NB4 (cell line): ENCODE measurements at regions not wholly inside any gene's neighbourhood (a gene's known extent, or its start where the extent isn't known, plus 50 kb on each side); places are given as distances from the start of the nearest gene placed in this dataset.
"Not testable (repeated sequence)": the region's sequence is repeated elsewhere in the genome, so short reads cannot be mapped to it uniquely, and the experiment has no call there.

Source experiments
- DNase-seq: peaks from one replicate; pipeline ENCODE4 v3.0.0; 2010; ENCODE audit warnings: low read depth
- H3K4me3 ChIP-seq: one replicate; pipeline ENCODE4 v1.5.1; 2011; ENCODE audit warnings: mild to moderate bottlenecking, low read depth, low read length, moderate library complexity
- MAX ChIP-seq: IDR thresholded peaks from 2 replicates; pipeline ENCODE4 v1.6.1; 2011; ENCODE audit warnings: low read depth, low read length
- MYC ChIP-seq: IDR thresholded peaks from 2 replicates; pipeline ENCODE4 v1.6.1; 2011; ENCODE audit warnings: low read depth, low read length
- POLR2A ChIP-seq: IDR thresholded peaks from 2 replicates; pipeline ENCODE4 v1.6.1; 2011; ENCODE audit warnings: mild to moderate bottlenecking; ENCODE audit not compliant: insufficient read length; ENCODE audit errors: extremely low read depth
- TF ChIP-seq, protein P1 (sequence below): IDR thresholded peaks from one replicate; pipeline ENCODE4 v1.5.1; 2012; ENCODE audit warnings: low read depth, low read length

DNA sequence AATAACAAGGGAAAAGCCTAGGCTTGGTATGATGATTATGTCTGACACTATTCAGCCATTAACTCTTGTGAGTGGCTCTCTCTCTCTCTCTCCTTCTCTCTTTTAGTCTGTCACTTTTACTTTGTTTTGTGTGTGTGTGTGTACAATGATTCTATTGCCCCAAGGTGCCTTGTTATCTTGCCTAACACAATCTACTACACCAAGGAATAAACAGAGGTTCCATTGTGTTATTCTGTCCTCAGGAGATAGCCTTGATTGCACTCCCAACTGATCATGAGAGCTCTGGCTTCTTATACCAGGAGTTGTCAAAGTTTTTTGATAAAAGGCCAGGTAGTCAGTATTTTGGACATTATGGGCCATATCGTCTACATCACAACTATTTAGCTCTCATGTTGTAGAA, 123.4 kb upstream of the CALCR start:
- TF ChIP-seq, protein P1, sequence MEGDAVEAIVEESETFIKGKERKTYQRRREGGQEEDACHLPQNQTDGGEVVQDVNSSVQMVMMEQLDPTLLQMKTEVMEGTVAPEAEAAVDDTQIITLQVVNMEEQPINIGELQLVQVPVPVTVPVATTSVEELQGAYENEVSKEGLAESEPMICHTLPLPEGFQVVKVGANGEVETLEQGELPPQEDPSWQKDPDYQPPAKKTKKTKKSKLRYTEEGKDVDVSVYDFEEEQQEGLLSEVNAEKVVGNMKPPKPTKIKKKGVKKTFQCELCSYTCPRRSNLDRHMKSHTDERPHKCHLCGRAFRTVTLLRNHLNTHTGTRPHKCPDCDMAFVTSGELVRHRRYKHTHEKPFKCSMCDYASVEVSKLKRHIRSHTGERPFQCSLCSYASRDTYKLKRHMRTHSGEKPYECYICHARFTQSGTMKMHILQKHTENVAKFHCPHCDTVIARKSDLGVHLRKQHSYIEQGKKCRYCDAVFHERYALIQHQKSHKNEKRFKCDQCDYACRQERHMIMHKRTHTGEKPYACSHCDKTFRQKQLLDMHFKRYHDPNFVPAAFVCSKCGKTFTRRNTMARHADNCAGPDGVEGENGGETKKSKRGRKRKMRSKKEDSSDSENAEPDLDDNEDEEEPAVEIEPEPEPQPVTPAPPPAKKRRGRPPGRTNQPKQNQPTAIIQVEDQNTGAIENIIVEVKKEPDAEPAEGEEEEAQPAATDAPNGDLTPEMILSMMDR: no peak
- no peak for TF ChIP-seq POLR2A
- no peak for TF ChIP-seq MYC
- TF ChIP-seq MAX: no peak
- H3K4me3 ChIP-seq: no peak overlapping the region
- DNase-seq: no peak

- no peak overlapping the region for H3K4me3 ChIP-seq
- no peak for TF ChIP-seq POLR2A
- no peak for TF ChIP-seq MYC
- TF ChIP-seq MAX: no peak
- TF ChIP-seq, protein P1: no peak
- DNase-seq: no peak
These were observed 119.3 kb upstream of the CALCR start for GRCh38 chr7:93693796-93694195.

DNA sequence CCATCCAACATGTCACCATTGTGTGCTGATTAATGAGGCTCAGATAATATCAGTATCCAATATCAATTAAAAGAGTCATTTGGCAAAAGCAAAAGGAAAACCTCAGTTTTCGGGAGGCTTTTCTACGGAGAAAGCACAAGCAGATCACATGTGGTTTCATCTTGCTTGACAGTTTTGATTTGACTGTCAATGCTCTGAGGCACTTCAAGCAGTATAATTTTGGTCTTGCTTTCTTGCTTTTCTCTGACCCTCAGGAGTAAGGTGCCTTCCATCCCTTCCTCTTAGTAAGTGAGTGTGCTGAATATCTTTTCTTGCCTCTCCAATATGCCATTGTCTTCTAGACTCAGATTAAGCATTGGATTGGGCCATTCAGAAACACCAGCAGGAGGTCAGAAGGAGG, 115.5 kb upstream of the CALCR start:
- no peak for DNase-seq
- H3K4me3 ChIP-seq: no peak overlapping the region
- TF ChIP-seq, protein P1: no peak
- TF ChIP-seq POLR2A (no peak), MYC (no peak), MAX (no peak)

DNA sequence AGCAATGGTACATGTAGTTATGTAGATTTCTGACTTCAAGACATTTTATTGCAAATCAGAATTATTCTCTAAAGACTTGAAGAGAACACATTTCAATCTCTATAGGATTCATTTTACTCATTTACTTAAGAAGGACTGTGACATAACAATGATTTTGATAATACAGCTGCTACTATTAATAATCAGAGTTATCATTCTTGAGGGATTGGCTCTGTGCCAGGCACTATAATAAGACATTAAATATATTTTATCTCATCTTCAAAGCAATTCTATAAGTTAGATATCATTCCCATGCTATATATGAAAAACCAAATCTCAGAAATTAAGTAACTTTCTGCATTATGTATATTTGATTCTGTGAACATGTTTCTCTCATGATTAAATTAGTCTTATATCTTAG, 103.7 kb upstream of the CALCR start:
- DNase-seq: no peak
- TF ChIP-seq MYC: no peak
- TF ChIP-seq, protein P1: no peak
- no peak for TF ChIP-seq MAX
- TF ChIP-seq POLR2A: no peak
- H3K4me3 ChIP-seq: no peak overlapping the region

DNA sequence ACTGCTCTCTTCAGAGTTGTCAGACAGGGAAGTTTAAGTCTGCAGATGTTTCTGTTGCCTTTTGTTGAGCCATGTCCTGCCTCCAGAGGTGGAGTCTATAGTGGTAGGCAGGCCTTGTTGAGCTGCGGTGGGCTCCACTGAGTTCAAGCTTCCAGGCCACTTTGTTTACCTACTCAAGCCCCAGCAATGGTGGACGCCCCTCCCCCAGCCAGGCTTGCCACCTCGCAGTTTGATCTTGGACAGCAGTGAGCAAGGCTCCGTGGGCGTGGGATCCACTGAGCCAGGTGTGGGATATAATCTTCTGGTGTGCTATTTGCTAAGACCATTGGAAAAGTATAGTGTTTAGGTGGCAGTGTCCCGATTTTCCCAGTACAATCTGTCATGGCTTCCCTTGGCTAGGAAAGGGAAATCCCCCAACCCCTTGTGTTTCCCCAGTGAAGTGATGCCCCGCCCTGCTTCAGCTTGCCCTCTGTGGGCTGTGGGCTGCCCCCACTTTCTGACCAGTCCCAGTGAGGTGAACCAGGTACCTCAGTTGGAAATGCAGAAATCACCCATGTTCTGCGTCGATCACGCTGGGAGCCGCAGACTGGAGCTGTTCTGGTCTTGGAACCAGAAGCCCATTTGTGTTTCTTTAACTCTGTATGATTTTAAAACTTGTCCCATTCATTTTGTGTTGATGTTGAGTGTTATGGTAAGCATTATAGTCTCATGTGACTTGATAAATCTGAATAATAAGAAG, 89.2 kb upstream of the CALCR start:
- no peak for TF ChIP-seq MYC
- TF ChIP-seq, protein P1: no peak
- TF ChIP-seq MAX: no peak
- TF ChIP-seq POLR2A: no peak
- DNase-seq: no peak
- H3K4me3 ChIP-seq: no peak overlapping the region

- DNase-seq, H3K4me3 ChIP-seq: not testable (repeated sequence)
These were observed 83.6 kb upstream of the CALCR start for GRCh38 chr7:93658163-93658562.
